Suppressor macrophage (primary cell): ENCODE measurements at regions not wholly inside any gene's neighbourhood (a gene's known extent, or its start where the extent isn't known, plus 50 kb on each side); places are given as distances from the start of the nearest gene placed in this dataset.

Experiments
- DNase-seq, 4 experiments: peaks; one replicate each; pipeline ENCODE4 v3.0.0-alpha.2; 2020 to 2022

DNA sequence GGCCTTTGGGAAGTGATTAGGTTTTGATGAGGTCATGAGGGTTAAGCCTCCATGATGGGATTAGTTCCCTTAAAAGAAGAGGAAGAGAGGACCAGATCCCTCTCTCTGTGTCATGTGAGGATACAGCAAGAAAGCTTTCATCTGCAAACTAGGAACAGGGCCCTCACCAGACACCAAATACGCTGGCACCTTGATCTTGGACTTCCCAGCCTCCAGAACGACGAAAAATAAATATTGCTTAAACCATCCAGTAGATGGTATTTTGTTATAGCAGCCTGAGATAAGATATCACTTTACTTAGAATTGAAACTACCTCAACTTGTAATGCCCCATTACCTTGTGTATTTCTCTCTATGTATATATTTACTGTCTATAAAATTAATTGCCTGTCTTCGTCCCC is 65.4 kb upstream of the NNAT start:
- DNase-seq: peak in 1 of 4 experiments; percentile 4

DNA sequence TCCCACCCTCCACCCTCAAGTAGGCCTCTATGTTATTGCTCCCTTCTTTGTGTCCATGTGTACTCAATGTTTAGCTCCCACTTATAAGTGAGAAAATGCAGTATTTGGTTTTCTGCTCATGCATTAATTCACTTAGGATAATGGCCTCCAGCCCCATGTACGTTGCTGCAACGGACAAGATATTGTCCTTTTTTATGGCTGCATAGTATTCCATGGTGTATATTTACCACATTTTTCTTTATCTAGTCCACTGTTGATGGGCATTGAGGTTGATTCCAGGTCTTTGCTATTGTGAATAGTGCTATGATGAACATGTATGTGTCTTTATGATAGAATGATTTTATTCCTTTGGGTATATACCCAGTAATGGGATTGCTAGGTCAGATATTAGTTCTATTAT is 64.1 kb upstream of the NNAT start:
- DNase-seq: no peak

DNA sequence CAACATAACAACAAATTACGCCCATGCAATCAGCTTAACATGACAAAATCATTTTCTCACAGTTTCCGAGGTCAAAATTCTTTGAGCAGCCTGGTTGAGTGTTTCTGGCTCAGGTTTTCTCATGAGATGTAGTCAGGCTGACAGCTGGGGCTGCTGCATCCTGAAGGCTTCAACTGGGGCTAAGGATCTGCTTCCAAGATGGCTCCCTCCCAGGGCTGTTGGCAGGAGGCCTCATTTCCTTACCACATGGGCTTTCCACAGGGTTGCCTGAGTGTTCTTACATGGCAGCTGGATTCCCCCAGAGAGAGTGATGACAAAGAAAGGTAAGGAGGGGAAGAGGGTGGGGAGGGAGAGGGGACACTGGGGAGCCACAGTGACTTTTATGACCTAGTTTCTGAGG is 63.1 kb upstream of the NNAT start:
- no peak for DNase-seq

DNA sequence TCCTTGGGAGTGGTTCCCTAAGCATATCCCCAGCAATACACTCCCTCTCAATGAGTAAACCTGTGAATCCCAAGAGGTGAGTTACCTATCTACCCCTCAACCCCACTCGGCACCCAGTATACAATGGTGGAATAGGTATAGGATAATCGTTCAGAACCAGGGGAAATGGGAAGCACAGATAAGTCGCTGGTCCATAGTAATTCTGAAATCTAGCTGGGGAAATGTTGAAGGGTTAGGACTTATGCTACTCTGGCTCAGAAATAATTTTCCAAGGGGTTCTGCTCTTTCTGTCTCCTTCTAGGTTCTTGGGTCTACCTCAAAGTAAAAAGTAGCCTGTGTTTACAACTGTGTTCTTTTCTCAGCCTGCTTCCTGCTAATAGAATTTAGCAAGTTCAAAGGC is 62.3 kb upstream of the NNAT start:
- DNase-seq: no peak

DNA sequence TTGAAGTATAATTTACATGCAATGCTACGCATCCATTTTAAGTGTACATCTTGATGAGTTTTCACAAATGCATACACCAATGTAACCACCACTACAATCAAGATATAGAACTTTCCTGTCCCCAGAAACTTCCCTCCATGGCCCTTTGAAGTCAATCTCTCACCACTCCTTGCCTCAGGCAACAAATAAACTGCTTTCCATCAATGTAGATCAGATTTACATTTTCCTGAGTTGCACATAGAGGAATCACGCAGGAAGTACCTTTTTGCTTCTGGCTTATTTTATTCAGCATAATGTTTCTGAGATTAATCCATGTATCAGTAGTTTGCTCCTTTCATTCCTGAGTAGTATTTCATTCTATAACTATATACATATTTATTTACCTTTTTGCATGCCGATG is 59.6 kb upstream of the NNAT start:
- no peak for DNase-seq

DNA sequence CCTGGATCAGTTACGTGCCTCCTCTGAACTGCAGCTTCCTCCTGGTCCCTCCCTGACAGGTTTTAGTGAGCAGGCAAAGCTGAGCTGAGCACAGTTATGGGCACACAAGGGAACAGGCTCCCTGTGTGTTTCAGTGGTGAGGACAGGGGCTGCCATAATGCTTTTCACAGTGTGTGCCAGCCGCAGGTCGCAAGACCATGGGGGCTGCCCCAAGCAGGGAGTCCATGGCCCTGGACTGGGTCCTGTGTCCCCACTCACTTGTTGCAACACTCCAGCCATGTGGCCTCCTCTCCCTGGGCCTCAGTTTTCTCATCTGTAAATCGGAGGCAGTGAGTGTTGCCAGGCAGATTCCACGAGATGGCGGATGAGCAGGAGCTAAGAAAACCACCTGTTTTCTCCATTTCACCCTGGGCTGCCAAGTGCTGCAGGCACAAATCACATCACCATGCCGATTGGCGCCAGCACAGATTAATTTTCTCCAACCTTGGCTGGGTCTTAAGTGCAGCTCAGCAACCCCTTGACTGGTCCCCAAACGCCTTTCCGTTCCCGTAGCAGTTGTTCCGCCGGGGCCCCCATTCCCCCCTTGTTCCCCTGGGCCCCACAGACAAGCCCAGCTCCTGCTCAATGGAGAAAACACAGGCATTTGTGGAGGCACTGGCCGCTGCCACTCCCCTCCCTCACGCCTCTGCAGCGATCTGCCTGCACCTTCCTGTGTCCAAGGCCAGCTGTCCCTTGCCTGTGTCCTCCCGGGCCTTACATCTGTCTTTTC is 57.1 kb upstream of the NNAT start:
- DNase-seq: no peak

DNA sequence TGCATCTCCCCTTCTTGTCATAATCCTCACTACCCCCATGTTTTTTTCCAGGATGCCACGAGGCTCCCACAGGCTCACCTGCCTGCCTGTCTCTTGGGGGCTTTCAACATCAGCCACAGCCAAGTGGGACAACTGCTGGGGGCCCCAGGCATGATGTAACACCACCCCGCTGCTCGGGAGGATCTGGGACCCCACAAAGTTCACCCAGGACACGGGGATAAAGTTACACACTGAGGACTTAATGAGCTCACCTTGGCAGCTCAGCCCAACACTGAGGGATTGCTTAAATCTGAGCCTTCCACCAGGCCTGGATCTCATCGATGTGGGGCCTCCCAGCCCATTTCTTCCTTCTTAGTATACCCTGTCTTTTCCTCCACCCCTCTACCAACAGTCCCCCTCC is 56.4 kb upstream of the NNAT start:
- DNase-seq: no peak
